ENCODE measurements at regions not wholly inside any gene's neighbourhood (a gene's known extent, or its start where the extent isn't known, plus 50 kb on each side); places are given as distances from the start of the nearest gene placed in this dataset.

DNA sequence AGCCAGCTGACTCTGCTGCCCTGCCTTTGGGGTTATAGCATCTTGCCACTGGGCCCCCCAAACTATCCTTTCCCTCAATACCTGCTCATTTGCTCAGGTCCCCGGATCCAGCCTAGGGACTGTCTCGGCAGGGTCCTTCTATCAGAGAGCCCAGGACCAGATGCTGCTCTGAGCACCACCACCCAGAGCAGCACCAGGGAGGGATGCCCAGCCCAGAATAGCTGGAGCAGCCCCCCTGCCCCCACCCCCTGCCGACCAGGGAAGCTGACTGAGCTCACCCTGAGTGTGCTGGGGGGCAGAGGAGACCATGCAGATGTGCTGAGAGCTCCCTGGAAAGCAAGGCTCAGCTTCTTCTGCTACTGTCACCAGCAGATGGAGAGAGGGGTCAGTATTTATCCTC lies 103.6 kb upstream of the IGSF1 start:
- TF ChIP-seq, protein P1, sequence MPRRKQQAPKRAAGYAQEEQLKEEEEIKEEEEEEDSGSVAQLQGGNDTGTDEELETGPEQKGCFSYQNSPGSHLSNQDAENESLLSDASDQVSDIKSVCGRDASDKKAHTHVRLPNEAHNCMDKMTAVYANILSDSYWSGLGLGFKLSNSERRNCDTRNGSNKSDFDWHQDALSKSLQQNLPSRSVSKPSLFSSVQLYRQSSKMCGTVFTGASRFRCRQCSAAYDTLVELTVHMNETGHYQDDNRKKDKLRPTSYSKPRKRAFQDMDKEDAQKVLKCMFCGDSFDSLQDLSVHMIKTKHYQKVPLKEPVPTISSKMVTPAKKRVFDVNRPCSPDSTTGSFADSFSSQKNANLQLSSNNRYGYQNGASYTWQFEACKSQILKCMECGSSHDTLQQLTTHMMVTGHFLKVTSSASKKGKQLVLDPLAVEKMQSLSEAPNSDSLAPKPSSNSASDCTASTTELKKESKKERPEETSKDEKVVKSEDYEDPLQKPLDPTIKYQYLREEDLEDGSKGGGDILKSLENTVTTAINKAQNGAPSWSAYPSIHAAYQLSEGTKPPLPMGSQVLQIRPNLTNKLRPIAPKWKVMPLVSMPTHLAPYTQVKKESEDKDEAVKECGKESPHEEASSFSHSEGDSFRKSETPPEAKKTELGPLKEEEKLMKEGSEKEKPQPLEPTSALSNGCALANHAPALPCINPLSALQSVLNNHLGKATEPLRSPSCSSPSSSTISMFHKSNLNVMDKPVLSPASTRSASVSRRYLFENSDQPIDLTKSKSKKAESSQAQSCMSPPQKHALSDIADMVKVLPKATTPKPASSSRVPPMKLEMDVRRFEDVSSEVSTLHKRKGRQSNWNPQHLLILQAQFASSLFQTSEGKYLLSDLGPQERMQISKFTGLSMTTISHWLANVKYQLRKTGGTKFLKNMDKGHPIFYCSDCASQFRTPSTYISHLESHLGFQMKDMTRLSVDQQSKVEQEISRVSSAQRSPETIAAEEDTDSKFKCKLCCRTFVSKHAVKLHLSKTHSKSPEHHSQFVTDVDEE (CRISPR knock-in tag; IDR thresholded peaks at IDR 0.05): no peak
- TF ChIP-seq OSR1 (CRISPR knock-in tag; IDR thresholded peaks at IDR 0.05) (no peak), ZFP30 (CRISPR knock-in tag; IDR thresholded peaks at IDR 0.05) (no peak)
- TF ChIP-seq, protein P2, sequence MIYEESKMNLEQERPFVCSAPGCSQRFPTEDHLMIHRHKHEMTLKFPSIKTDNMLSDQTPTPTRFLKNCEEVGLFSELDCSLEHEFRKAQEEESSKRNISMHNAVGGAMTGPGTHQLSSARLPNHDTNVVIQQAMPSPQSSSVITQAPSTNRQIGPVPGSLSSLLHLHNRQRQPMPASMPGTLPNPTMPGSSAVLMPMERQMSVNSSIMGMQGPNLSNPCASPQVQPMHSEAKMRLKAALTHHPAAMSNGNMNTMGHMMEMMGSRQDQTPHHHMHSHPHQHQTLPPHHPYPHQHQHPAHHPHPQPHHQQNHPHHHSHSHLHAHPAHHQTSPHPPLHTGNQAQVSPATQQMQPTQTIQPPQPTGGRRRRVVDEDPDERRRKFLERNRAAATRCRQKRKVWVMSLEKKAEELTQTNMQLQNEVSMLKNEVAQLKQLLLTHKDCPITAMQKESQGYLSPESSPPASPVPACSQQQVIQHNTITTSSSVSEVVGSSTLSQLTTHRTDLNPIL (CRISPR knock-in tag; IDR thresholded peaks at IDR 0.05; ENCODE audit: low read depth): no peak
- TF ChIP-seq, protein P3, sequence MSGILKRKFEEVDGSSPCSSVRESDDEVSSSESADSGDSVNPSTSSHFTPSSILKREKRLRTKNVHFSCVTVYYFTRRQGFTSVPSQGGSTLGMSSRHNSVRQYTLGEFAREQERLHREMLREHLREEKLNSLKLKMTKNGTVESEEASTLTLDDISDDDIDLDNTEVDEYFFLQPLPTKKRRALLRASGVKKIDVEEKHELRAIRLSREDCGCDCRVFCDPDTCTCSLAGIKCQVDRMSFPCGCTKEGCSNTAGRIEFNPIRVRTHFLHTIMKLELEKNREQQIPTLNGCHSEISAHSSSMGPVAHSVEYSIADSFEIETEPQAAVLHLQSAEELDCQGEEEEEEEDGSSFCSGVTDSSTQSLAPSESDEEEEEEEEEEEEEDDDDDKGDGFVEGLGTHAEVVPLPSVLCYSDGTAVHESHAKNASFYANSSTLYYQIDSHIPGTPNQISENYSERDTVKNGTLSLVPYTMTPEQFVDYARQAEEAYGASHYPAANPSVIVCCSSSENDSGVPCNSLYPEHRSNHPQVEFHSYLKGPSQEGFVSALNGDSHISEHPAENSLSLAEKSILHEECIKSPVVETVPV (CRISPR knock-in tag; IDR thresholded peaks at IDR 0.05): no peak
- TF ChIP-seq, protein P4, sequence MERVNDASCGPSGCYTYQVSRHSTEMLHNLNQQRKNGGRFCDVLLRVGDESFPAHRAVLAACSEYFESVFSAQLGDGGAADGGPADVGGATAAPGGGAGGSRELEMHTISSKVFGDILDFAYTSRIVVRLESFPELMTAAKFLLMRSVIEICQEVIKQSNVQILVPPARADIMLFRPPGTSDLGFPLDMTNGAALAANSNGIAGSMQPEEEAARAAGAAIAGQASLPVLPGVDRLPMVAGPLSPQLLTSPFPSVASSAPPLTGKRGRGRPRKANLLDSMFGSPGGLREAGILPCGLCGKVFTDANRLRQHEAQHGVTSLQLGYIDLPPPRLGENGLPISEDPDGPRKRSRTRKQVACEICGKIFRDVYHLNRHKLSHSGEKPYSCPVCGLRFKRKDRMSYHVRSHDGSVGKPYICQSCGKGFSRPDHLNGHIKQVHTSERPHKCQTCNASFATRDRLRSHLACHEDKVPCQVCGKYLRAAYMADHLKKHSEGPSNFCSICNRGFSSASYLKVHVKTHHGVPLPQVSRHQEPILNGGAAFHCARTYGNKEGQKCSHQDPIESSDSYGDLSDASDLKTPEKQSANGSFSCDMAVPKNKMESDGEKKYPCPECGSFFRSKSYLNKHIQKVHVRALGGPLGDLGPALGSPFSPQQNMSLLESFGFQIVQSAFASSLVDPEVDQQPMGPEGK (CRISPR knock-in tag; IDR thresholded peaks at IDR 0.05; ENCODE audit: borderline replicate concordance): no peak

All from SK-N-SH treated with all-trans-retinoic acid at 6 μM for 48 hours (cell line).